ENCODE measurements at regions not wholly inside any gene's neighbourhood (a gene's known extent, or its start where the extent isn't known, plus 50 kb on each side); places are given as distances from the start of the nearest gene placed in this dataset.
"Not testable (repeated sequence)": the region's sequence is repeated elsewhere in the genome, so short reads cannot be mapped to it uniquely, and the experiment has no call there.

DNA sequence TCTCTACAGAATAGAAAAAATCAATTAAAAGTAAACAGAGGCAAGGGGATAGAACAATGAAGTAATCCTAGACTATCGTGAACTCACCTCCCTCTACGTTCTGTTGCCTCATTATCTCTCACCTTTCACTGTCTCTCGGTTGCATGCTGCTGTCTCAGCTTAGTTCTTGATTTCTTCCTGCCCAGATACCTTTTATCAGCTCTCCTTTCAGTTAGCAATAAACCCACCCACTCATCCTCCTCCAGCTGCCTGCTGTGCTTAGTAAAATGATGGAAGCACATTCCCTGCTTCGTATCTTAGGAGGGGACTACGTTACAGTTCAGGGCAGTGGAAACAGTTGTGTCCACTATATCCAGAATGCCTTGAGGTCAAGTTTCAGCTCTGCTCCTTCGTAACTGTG lies 1709.5 kb upstream of the AGA start:
- intact Hi-C loops (cut with DNase I): no loop called here
- no peak overlapping the region for H3K27ac ChIP-seq
- no peaks in the 10 kb centered on the region for H3K27me3 ChIP-seq
- H3K4me3 ChIP-seq: no peak overlapping the region
- ATAC-seq (no peak), DNase-seq (no peak)
- H3K4me1 ChIP-seq: no peaks in the 10 kb centered on the region
- H3K36me3 ChIP-seq: no peaks in the 10 kb centered on the region
- TF ChIP-seq, protein P1, sequence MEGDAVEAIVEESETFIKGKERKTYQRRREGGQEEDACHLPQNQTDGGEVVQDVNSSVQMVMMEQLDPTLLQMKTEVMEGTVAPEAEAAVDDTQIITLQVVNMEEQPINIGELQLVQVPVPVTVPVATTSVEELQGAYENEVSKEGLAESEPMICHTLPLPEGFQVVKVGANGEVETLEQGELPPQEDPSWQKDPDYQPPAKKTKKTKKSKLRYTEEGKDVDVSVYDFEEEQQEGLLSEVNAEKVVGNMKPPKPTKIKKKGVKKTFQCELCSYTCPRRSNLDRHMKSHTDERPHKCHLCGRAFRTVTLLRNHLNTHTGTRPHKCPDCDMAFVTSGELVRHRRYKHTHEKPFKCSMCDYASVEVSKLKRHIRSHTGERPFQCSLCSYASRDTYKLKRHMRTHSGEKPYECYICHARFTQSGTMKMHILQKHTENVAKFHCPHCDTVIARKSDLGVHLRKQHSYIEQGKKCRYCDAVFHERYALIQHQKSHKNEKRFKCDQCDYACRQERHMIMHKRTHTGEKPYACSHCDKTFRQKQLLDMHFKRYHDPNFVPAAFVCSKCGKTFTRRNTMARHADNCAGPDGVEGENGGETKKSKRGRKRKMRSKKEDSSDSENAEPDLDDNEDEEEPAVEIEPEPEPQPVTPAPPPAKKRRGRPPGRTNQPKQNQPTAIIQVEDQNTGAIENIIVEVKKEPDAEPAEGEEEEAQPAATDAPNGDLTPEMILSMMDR (IDR thresholded peaks at IDR 0.05): no peak
- peaks cover 0 to 5% of the 10 kb centered on the region in 2 donors for H3K9me3 ChIP-seq

DNA sequence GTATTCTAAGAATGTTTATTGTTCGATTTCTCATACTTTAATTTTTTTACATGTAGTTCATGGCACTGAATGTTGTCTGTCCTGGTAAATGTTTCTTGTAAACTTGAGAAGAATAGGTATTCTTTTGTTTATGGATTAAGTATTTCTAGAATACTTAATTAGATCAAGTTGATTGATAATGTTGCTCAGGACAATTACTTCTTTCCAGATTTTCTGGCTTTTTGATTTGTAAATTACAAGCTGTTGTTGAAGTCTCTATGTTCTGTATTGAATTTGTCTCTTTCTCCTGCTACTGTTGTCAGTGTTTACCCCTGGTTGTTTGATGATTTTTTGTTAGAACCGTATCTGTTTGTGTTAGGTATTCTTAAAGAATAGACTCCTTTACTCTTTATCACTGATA lies 1720.9 kb upstream of the AGA start:
- ATAC-seq: no peak
- no peak for DNase-seq
- H3K27me3 ChIP-seq: no peaks in the 10 kb centered on the region

DNA sequence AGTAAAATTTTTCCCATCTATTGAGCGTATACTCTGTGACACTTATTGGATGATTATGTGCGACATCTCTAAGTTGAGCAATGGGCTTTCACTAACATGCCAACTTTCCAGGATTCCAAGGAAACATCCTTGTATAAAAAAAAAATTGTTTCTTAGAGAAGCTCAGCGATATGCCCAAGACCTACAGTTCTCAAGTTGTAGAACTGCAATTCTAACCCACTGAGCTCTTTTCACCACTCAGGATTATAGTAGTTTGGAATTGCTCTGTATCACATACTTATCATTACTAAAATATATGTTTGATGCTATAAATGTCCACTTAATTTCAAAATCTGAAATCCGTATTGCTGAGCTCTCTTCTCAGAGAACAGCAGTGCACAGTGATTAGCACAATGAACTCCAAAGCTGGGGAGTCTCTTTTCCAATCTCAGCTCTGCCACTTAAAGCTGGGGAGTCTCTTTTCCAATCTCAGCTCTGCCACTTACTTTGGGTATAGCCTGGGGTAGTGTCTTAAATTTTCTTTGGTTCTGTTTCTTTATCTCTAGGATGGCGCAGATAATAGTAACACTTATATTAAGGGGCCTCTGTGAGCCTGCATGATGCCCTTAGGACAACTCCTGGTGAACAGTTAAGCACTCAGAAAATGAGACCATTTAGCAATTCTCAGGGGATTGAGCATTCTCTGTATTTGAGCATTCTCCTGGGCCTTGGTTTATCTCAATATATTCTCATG lies 1722.2 kb upstream of the AGA start:
- no peaks in the 10 kb centered on the region for H3K4me1 ChIP-seq
- no peaks in the 10 kb centered on the region for H3K36me3 ChIP-seq
- H3K27ac ChIP-seq: no peak overlapping the region
- H3K4me3 ChIP-seq: no peak overlapping the region
- ATAC-seq (no peak), DNase-seq (peak in 2 of 4 donors; percentile 11 to 17)
- no peaks in the 10 kb centered on the region for H3K27me3 ChIP-seq
- intact Hi-C loops (cut with DNase I): no loop called here
- TF ChIP-seq, protein P1 (IDR thresholded peaks at IDR 0.05): no peak
- peaks cover 0 to 7% of the 10 kb centered on the region in 2 donors for H3K9me3 ChIP-seq

More for the DNA sequence above, 1720.9 kb upstream of the AGA start:
- TF ChIP-seq, protein P1 (IDR thresholded peaks at IDR 0.05): no peak
- no peak overlapping the region for H3K27ac ChIP-seq
- no peak overlapping the region for H3K4me3 ChIP-seq
- no peaks in the 10 kb centered on the region for H3K36me3 ChIP-seq
- intact Hi-C loops (cut with DNase I): no loop called here
- H3K4me1 ChIP-seq: no peaks in the 10 kb centered on the region
- peaks cover 0 to 7% of the 10 kb centered on the region in 2 donors for H3K9me3 ChIP-seq

DNA sequence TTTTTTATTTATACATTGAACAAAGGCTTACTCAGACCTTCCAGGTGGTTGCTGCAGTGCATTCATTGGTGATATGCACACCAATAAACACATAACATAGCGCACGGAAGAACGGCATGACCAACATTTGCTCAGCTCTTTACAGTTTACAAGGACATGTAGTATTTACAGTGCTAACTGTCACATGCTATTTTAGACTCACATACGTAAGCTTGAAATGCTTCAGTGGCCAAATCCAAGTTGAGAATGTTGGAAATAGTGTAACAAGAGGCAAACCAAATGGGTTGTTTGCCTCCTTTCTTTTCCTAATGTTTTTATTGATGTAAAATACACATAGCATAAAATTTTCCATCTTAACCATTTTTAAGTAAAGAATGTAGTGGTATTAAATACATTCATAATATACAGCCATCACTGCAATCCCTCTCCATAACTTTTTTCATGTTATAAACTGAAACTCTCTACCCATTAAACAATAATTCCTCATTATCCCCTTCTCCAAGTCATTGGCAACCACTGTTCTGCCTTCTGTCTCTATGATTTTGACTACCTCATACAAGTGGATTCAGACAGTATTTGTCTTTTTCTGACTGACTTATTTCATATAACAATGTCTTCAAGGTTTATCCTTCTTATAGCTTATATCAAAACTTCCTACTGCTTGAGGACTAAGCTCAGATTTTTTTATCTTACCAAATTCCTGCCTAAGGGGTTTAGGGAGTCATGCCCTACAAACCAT lies 1722.9 kb upstream of the AGA start:
- DNase-seq: peak in 1 of 4 donors; percentile 5
- Histone ChIP-seq H3K4me3 (no peak overlapping the region), H3K4me1 (no peaks in the 10 kb centered on the region), H3K27me3 (no peaks in the 10 kb centered on the region), H3K9me3 (peaks cover 0 to 7% of the 10 kb centered on the region in 2 donors), H3K27ac (no peak overlapping the region), H3K36me3 (no peaks in the 10 kb centered on the region)
- intact Hi-C loops (cut with DNase I): no loop called here
- TF ChIP-seq, protein P1 (IDR thresholded peaks at IDR 0.05): no peak
- no peak for ATAC-seq

DNA sequence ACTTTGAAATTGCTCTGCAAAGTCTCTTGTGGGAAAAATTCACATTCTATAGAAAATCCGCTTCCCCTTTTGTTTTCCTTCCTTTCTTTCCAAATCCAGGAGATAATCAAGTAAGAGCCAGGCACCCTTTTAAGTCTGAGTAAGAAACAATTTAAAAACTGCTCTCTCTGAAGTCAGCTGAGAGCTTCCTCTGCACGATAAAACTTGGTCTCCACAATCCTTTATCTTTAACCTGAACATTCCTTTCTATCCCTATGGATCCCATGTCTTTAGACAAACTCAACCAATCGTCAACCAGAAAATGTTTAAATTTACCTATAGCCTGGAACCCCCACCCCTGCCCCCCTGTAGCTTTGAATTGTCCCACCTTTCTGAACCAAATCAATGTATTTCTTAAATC lies 1723.6 kb upstream of the AGA start:
- TF ChIP-seq, protein P1 (IDR thresholded peaks at IDR 0.05): no peak
- Histone ChIP-seq H3K4me1 (no peaks in the 10 kb centered on the region), H3K27me3 (no peaks in the 10 kb centered on the region), H3K27ac (no peak overlapping the region), H3K36me3 (no peaks in the 10 kb centered on the region), H3K9me3 (peaks cover 0 to 13% of the 10 kb centered on the region in 2 donors), H3K4me3 (no peak overlapping the region)
- intact Hi-C loops (cut with DNase I): no loop called here
- DNase-seq (no peak), ATAC-seq (no peak)

DNA sequence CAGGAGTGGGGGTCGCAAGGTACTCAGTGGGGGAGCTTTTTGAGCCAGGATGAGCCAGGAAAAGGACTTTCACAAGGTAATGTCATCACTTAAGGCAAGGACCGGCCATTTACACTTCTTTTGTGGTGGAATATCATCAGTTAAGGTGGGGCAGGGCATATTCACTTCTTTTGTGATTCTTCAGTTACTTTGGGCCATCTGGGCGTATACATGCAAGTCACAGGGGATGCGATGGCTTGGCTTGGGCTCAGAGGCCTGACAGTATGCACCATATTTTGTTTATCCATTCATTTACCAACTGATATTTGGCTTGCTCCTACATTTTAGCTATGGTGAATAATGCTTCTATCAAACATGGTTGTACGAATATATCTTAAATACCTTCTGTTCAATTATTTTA lies 1728.1 kb upstream of the AGA start:
- H3K27me3 ChIP-seq; DNase-seq; H3K4me3 ChIP-seq; H3K4me1 ChIP-seq; ATAC-seq; H3K36me3 ChIP-seq; H3K27ac ChIP-seq; intact Hi-C loops (cut with DNase I): not testable (repeated sequence)
- peaks cover 0 to 15% of the 10 kb centered on the region in 2 donors for H3K9me3 ChIP-seq
